HepG2 (cell line): ENCODE measurements at regions not wholly inside any gene's neighbourhood (a gene's known extent, or its start where the extent isn't known, plus 50 kb on each side); places are given as distances from the start of the nearest gene placed in this dataset.

Experiments used
- ATAC-seq: fragments of 200-7000 bp; cut with Tn5 transposase; 3 replicates; pipeline ENCODE4 v1.9.1; 2020; ENCODE audit warnings: mild to moderate bottlenecking, moderate library complexity
- BruUV-seq: library from RNA; stranded (reverse); fragments of 400-500 nt; replicated peaks from 2 replicates; lab custom pipeline; 2021; lab: Mats Ljungman, UMichigan
- CTCF ChIA-PET: fragments of 300-600 bp; formaldehyde crosslinking; extraction: SDS; loops from one replicate; lab custom pipeline; 2021; ENCODE audit warnings: low total read pairs, inconsistent platforms, low intra/inter-chr PET ratio; lab: Yijun Ruan, JAX
- POLR2A ChIA-PET: fragments of 350-600 bp; sonication (Branson Sonifier 250); formaldehyde crosslinking; loops from one replicate; lab custom pipeline; 2020; ENCODE audit warnings: antibody characterized with exemption, inconsistent platforms; lab: Yijun Ruan, JAX
- DNase-seq: peaks from one replicate; pipeline ENCODE4 v3.0.0-alpha.2; 2015; ENCODE audit warnings: low spot score
- FAIRE-seq: peaks from 3 replicates; lab custom pipeline; 2011; peaks lifted over from hg19 to GRCh38; lab: Jason Lieb, UNC
- H2AFZ ChIP-seq: one replicate; pipeline ENCODE4 v1.6.1; 2011; ENCODE audit warnings: low read length, inconsistent platforms
- H3K27ac ChIP-seq: fragments of 300-600 bp; 3 replicates; pipeline ENCODE4 v1.8.0; 2011; ENCODE audit warnings: mixed run types, mild to moderate bottlenecking, mixed read lengths, low read length, inconsistent platforms; ENCODE audit not compliant: insufficient read depth; ENCODE audit errors: extremely low read length
- H3K27me3 ChIP-seq, 2 experiments: fragments of 200-600 bp in 1 of 2; 2 replicates in 1 of 2; 3 replicates in 1 of 2; pipeline versions ENCODE4 v1.6.0 to v1.8.0; 2011; ENCODE audit warnings: low read length in 2 of 2, mild to moderate bottlenecking in 2 of 2, moderate library complexity in 2 of 2, inconsistent platforms in 1 of 2; ENCODE audit not compliant: insufficient read depth in 2 of 2, control insufficient read depth in 1 of 2
- H3K36me3 ChIP-seq, 2 experiments: fragments of 200-600 bp in 1 of 2; replicated peaks in 1 of 2; 2 replicates in 1 of 2; 3 replicates in 1 of 2; pipeline versions ENCODE4 v1.5.1 to v1.8.0; 2011; ENCODE audit warnings: low read length in 2 of 2, inconsistent platforms in 1 of 2; ENCODE audit not compliant: insufficient read depth in 2 of 2, control insufficient read depth in 1 of 2
- H3K4me1 ChIP-seq: 2 replicates; pipeline ENCODE4 v1.5.1; 2012; ENCODE audit warnings: low read length, inconsistent platforms; ENCODE audit not compliant: insufficient read depth
- H3K4me2 ChIP-seq: 2 replicates; pipeline ENCODE4 v1.6.0; 2011; ENCODE audit warnings: low read depth, low read length, inconsistent platforms
- H3K4me3 ChIP-seq, 3 experiments: fragments of 200-600 bp in 1 of 3; sonication (generic), shearing (Covaris generic) in 1 of 3; replicated peaks in 1 of 3; 2 replicates each; pipeline ENCODE4 v1.5.1; 2011 to 2016; ENCODE audit warnings: low read length in 3 of 3, inconsistent platforms in 2 of 3, low read depth in 2 of 3, mild to moderate bottlenecking in 2 of 3, control low read depth in 1 of 3, mixed read lengths in 1 of 3; ENCODE audit not compliant: insufficient read depth in 1 of 3
- H3K79me2 ChIP-seq: one replicate; pipeline ENCODE4 v1.6.1; 2011; ENCODE audit warnings: low read length, inconsistent platforms; ENCODE audit not compliant: insufficient read depth
- H3K9ac ChIP-seq: 2 replicates; pipeline ENCODE4 v1.6.0; 2011; ENCODE audit warnings: mild to moderate bottlenecking, low read depth, low read length, inconsistent platforms; ENCODE audit not compliant: insufficient read depth
- H3K9me3 ChIP-seq: 2 replicates; pipeline ENCODE4 v1.5.1; 2012; ENCODE audit warnings: mild to moderate bottlenecking, low read length
- H4K20me1 ChIP-seq: 2 replicates; pipeline ENCODE4 v1.6.0; 2011; ENCODE audit warnings: inconsistent platforms, mild to moderate bottlenecking, low read length, moderate library complexity; ENCODE audit not compliant: insufficient read depth
- AHR ChIP-seq: IDR thresholded peaks from 2 replicates; pipeline ENCODE4 v1.6.1; 2018; ENCODE audit warnings: missing genetic modification reagents, missing compliant biosample characterization
- ELF4 ChIP-seq: sonication (generic); formaldehyde crosslinking; IDR thresholded peaks from 2 replicates; pipeline ENCODE4 v1.5.0; 2020; ENCODE audit warnings: missing genetic modification reagents, mild to moderate bottlenecking, moderate library complexity, borderline replicate concordance
- GATAD2A ChIP-seq: IDR thresholded peaks from 2 replicates; pipeline ENCODE4 v1.6.1; 2016
- HES4 ChIP-seq: sonication (generic); formaldehyde crosslinking; IDR thresholded peaks from 2 replicates; pipeline ENCODE4 v1.9.0; 2021; ENCODE audit warnings: mild to moderate bottlenecking, missing genetic modification reagents, borderline replicate concordance
- KDM1A ChIP-seq: IDR thresholded peaks from 2 replicates; pipeline ENCODE4 v1.6.1; 2016; ENCODE audit warnings: missing compliant biosample characterization
- KLF15 ChIP-seq: sonication (generic); formaldehyde crosslinking; IDR thresholded peaks from 2 replicates; pipeline ENCODE4 v1.8.1; 2023; ENCODE audit warnings: borderline replicate concordance, mild to moderate bottlenecking, inconsistent platforms, missing genetic modification reagents, mixed read lengths
- MAZ ChIP-seq, 2 experiments: sonication (generic) in 1 of 2; formaldehyde crosslinking in 1 of 2; IDR thresholded peaks; 2 replicates each; pipeline versions ENCODE4 v1.5.0 to v1.6.1; 2012 to 2020; ENCODE audit warnings: low read depth in 2 of 2, mild to moderate bottlenecking in 2 of 2, borderline replicate concordance in 1 of 2, improper control_type of control experiment in 1 of 2, low read length in 1 of 2, missing genetic modification reagents in 1 of 2, moderate library complexity in 1 of 2
- MEF2D ChIP-seq: sonication (generic); formaldehyde crosslinking; IDR thresholded peaks from 2 replicates; pipeline ENCODE4 v1.5.1; 2020; ENCODE audit warnings: mild to moderate bottlenecking, missing genetic modification reagents
- POLR2AphosphoS5 ChIP-seq: IDR thresholded peaks from 2 replicates; pipeline ENCODE4 v1.6.1; 2012; ENCODE audit warnings: low read depth, low read length
- RBAK ChIP-seq: sonication (generic); formaldehyde crosslinking; IDR thresholded peaks from 2 replicates; pipeline ENCODE4 v1.5.1; 2020; ENCODE audit warnings: mild to moderate bottlenecking, missing genetic modification reagents
- RXRA ChIP-seq: sonication (generic); formaldehyde crosslinking; IDR thresholded peaks from 2 replicates; pipeline ENCODE4 v1.5.1; 2020; ENCODE audit warnings: missing genetic modification reagents
- U2AF2 ChIP-seq: fragments of 200-400 bp; formaldehyde crosslinking; IDR thresholded peaks from 2 replicates; pipeline ENCODE4 v1.6.1; 2017; ENCODE audit warnings: low read depth, mild to moderate bottlenecking, low read length
- XBP1 ChIP-seq: sonication (generic); formaldehyde crosslinking; IDR thresholded peaks from 2 replicates; pipeline ENCODE4 v1.5.0; 2020; ENCODE audit warnings: missing genetic modification reagents
- ZNF160 ChIP-seq: sonication (generic); formaldehyde crosslinking; IDR thresholded peaks from 2 replicates; pipeline ENCODE4 v1.8.0; 2022; ENCODE audit warnings: mild to moderate bottlenecking, inconsistent platforms, missing genetic modification reagents
- ZNF549 ChIP-seq: sonication (generic); formaldehyde crosslinking; IDR thresholded peaks from 2 replicates; pipeline ENCODE4 v1.5.0; 2020; ENCODE audit warnings: missing genetic modification reagents
- ZNF780A ChIP-seq: sonication (generic); formaldehyde crosslinking; IDR thresholded peaks from 2 replicates; pipeline ENCODE4 v1.8.0; 2022; ENCODE audit warnings: mild to moderate bottlenecking, missing genetic modification reagents, moderate library complexity
- WGBS: methylation state at CpG from one replicate; pipeline ENCODE4 v1.1.6; 2017; ENCODE audit warnings: low lambda C conversion rate; 5-methylcytosine and 5-hydroxymethylcytosine counted together
- in situ Hi-C: cut with HindIII; loops from 2 replicates; pipeline ENCODE4 v1.10.0; 2017; ENCODE audit warnings: low pct_unique_long_range_greater_than_20kb; ENCODE audit not compliant: extremely low pct_ligation_motif_present
- intact Hi-C: fragments of 100-400 bp; cut with micrococcal nuclease; formaldehyde crosslinking; loops from one replicate; pipeline ENCODE4 v1.10.0; 2022; ENCODE audit not compliant: unreplicated experiment
- TF ChIP-seq, protein P1 (sequence below): sonication (generic); formaldehyde crosslinking; IDR thresholded peaks from 2 replicates; pipeline ENCODE4 v1.5.0; 2020; ENCODE audit warnings: mild to moderate bottlenecking, missing genetic modification reagents, borderline replicate concordance
- TF ChIP-seq, protein P2 (sequence below): sonication (generic); formaldehyde crosslinking; IDR thresholded peaks from 2 replicates; pipeline ENCODE4 v1.4.0; 2020; ENCODE audit warnings: missing genetic modification reagents

DNA sequence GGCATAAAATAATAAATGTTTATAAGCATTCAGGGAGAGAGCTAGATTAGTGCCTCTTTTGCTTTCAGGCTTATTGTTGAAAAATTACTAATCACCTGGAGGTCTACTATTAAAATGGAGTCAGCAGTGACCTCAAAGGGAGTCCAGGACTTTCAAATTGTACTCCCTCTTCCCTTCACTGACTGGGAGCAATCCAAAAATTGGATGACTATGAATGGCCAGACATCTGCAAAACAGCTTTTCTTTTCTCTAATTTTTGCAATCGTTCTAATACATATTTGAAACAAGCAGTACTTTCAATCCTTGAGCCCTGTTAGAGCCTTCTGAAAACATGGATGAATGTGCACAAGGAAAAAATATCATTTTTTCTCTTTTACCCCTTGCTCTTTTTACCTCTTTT lies 461.8 kb downstream of the TMEM232 start:
- H4K20me1 ChIP-seq, result no peaks in the 10 kb centered on the region
- H3K27ac ChIP-seq, result no peak overlapping the region
- H3K9me3 ChIP-seq, result no peaks in the 10 kb centered on the region
- CTCF ChIA-PET, result no interaction called here
- H3K36me3 ChIP-seq, result no peaks in the 10 kb centered on the region
- BruUV-seq, result no TSS peak
- 0% methylated on average over 1 of the region's 1 CpG for WGBS
- intact Hi-C loops, result no loop called here
- no peak overlapping the region for H3K4me3 ChIP-seq
- H3K4me2 ChIP-seq, result no peak overlapping the region
- no peaks in the 10 kb centered on the region for H3K27me3 ChIP-seq
- in situ Hi-C loops, result no loop called here
- DNase-seq (no peak), ATAC-seq (no peak), FAIRE-seq (no peak)
- H3K9ac ChIP-seq, result no peak overlapping the region
- POLR2A ChIA-PET, result no interaction called here
- no peak for TF ChIP-seq GATAD2A (CRISPR knock-in tag)
- TF ChIP-seq ZNF549 (CRISPR knock-in tag), result no peak
- H3K4me1 ChIP-seq, result no peaks in the 10 kb centered on the region
- H2AFZ ChIP-seq, result no peak overlapping the region
- H3K79me2 ChIP-seq, result no peaks in the 10 kb centered on the region

DNA sequence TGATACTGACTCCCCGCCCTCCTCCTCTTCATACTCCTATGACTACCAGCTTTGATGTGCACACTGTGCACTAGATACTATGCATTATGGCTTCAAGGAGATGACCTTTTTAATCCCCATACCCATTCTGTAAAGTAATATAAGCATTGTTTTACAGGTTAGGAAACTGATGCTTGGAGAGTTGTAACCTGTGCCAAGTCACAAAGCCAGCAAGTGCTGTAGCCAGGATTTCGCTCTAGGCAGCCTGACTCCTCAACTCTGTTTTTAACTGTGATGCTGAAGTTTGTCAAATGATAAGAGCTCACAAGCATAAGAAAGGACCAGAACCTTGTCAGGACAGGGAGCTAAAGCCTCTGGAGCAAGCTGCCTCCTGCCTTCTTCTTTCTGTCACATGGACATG lies 461.3 kb downstream of the TMEM232 start:
- 51% methylated on average over 2 of the region's 2 CpGs for WGBS
- in situ Hi-C loops, result no loop called here
- no peak overlapping the region for H3K27ac ChIP-seq
- H3K36me3 ChIP-seq, result no peaks in the 10 kb centered on the region
- no peak overlapping the region for H2AFZ ChIP-seq
- H3K9ac ChIP-seq, result no peak overlapping the region
- intact Hi-C loops, result no loop called here
- no peaks in the 10 kb centered on the region for H4K20me1 ChIP-seq
- no peaks in the 10 kb centered on the region for H3K9me3 ChIP-seq
- DNase-seq, result no peak
- H3K4me3 ChIP-seq, result no peak overlapping the region
- no peaks in the 10 kb centered on the region for H3K79me2 ChIP-seq
- TF ChIP-seq HES4 (CRISPR knock-in tag) (no peak), RBAK (CRISPR knock-in tag) (no peak), KDM1A (CRISPR knock-in tag) (no peak), RXRA (CRISPR knock-in tag) (no peak), AHR (CRISPR knock-in tag) (no peak), MAZ (IDR thresholded peaks at IDR 0.05; ENCODE audit: borderline replicate concordance, low read depth, low read length) (no peak), MAZ (CRISPR knock-in tag; IDR thresholded peaks at IDR 0.05; ENCODE audit: low read depth) (no peak), ZNF780A (CRISPR knock-in tag) (no peak), KLF15 (no peak), XBP1 (CRISPR knock-in tag) (no peak), POLR2AphosphoS5 (no peak), ELF4 (CRISPR knock-in tag) (no peak), U2AF2 (no peak), MEF2D (CRISPR knock-in tag) (no peak), ZNF160 (CRISPR knock-in tag) (no peak)
- TF ChIP-seq, protein P1, sequence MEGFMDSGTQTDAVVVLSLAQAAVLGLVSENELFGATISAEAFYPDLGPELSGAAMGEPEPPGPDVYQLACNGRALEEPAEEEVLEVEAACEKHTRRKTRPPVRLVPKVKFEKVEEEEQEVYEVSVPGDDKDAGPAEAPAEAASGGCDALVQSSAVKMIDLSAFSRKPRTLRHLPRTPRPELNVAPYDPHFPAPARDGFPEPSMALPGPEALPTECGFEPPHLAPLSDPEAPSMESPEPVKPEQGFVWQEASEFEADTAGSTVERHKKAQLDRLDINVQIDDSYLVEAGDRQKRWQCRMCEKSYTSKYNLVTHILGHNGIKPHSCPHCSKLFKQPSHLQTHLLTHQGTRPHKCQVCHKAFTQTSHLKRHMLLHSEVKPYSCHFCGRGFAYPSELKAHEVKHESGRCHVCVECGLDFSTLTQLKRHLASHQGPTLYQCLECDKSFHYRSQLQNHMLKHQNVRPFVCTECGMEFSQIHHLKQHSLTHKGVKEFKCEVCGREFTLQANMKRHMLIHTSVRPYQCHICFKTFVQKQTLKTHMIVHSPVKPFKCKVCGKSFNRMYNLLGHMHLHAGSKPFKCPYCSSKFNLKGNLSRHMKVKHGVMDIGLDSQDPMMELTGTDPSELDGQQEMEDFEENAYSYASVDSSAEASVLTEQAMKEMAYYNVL, result no peak
- TF ChIP-seq, protein P2, sequence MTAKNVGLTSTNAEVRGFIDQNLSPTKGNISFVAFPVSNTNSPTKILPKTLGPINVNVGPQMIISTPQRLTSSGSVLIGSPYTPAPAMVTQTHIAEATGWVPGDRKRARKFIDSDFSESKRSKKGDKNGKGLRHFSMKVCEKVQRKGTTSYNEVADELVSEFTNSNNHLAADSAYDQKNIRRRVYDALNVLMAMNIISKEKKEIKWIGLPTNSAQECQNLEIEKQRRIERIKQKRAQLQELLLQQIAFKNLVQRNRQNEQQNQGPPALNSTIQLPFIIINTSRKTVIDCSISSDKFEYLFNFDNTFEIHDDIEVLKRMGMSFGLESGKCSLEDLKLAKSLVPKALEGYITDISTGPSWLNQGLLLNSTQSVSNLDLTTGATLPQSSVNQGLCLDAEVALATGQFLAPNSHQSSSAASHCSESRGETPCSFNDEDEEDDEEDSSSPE (CRISPR knock-in tag), result no peak
- ATAC-seq, result no peak
- ChIA-PET CTCF (no interaction called here), POLR2A (no interaction called here)
- no peak for FAIRE-seq
- BruUV-seq, result no TSS peak
- H3K4me1 ChIP-seq, result no peaks in the 10 kb centered on the region
- H3K27me3 ChIP-seq, result no peaks in the 10 kb centered on the region
- no peak overlapping the region for H3K4me2 ChIP-seq
